UCSD-AML1 (cell line): ENCODE measurements at regions not wholly inside any gene's neighbourhood (a gene's known extent, or its start where the extent isn't known, plus 50 kb on each side); places are given as distances from the start of the nearest gene placed in this dataset.

Source experiments
- DNase-seq: peaks from one replicate; lab custom pipeline; 2025; ENCODE audit not compliant: unreplicated experiment; lab: John Stamatoyannopoulos, UW

- no peak for DNase-seq
These were observed 161.8 kb upstream of the MAP1B start for GRCh38 chr5:71945436-71945835.

GRCh38 chr5:71946343-71947030, 160.8 kb upstream of the MAP1B start:
- DNase-seq: no peak

- DNase-seq: no peak
These were observed 159.1 kb upstream of the MAP1B start for GRCh38 chr5:71948206-71948605.

GRCh38 chr5:71949772-71950171, 157.5 kb upstream of the MAP1B start:
- DNase-seq: no peak

- no peak for DNase-seq
These were observed 153.4 kb upstream of the MAP1B start for GRCh38 chr5:71953866-71954265.

- no peak for DNase-seq
These were observed 152.9 kb upstream of the MAP1B start for GRCh38 chr5:71954329-71954728.

- no peak for DNase-seq
These were observed 151.6 kb upstream of the MAP1B start for GRCh38 chr5:71955723-71956122.

GRCh38 chr5:71957292-71957898, 149.9 kb upstream of the MAP1B start:
- DNase-seq: no peak

- no peak for DNase-seq
These were observed 147.1 kb upstream of the MAP1B start for GRCh38 chr5:71960195-71960594.

- no peak for DNase-seq
These were observed 145.5 kb upstream of the MAP1B start for GRCh38 chr5:71961786-71962185.

- DNase-seq: no peak
These were observed 137.8 kb upstream of the MAP1B start for GRCh38 chr5:71969460-71969859.

- no peak for DNase-seq
These were observed 135.4 kb upstream of the MAP1B start for GRCh38 chr5:71971862-71972261.

- DNase-seq: no peak
These were observed 134.3 kb upstream of the MAP1B start for GRCh38 chr5:71972777-71973473.

- DNase-seq: no peak
These were observed 133.7 kb upstream of the MAP1B start for GRCh38 chr5:71973563-71973962.

- no peak for DNase-seq
These were observed 133.1 kb upstream of the MAP1B start for GRCh38 chr5:71974165-71974564.

- DNase-seq: no peak
These were observed 132.7 kb upstream of the MAP1B start for GRCh38 chr5:71974622-71975021.

GRCh38 chr5:71976449-71976848, 130.8 kb upstream of the MAP1B start:
- no peak for DNase-seq

GRCh38 chr5:71977311-71977710, 130.0 kb upstream of the MAP1B start:
- no peak for DNase-seq

- DNase-seq: no peak
These were observed 129.1 kb upstream of the MAP1B start for GRCh38 chr5:71978216-71978615.

GRCh38 chr5:71982717-71983395, 124.4 kb upstream of the MAP1B start:
- DNase-seq: no peak

GRCh38 chr5:71986101-71986500, 121.2 kb upstream of the MAP1B start:
- DNase-seq: no peak

GRCh38 chr5:71988808-71989207, 118.5 kb upstream of the MAP1B start:
- DNase-seq: no peak
